ENCODE measurements at regions not wholly inside any gene's neighbourhood (a gene's known extent, or its start where the extent isn't known, plus 50 kb on each side); places are given as distances from the start of the nearest gene placed in this dataset.

DNA sequence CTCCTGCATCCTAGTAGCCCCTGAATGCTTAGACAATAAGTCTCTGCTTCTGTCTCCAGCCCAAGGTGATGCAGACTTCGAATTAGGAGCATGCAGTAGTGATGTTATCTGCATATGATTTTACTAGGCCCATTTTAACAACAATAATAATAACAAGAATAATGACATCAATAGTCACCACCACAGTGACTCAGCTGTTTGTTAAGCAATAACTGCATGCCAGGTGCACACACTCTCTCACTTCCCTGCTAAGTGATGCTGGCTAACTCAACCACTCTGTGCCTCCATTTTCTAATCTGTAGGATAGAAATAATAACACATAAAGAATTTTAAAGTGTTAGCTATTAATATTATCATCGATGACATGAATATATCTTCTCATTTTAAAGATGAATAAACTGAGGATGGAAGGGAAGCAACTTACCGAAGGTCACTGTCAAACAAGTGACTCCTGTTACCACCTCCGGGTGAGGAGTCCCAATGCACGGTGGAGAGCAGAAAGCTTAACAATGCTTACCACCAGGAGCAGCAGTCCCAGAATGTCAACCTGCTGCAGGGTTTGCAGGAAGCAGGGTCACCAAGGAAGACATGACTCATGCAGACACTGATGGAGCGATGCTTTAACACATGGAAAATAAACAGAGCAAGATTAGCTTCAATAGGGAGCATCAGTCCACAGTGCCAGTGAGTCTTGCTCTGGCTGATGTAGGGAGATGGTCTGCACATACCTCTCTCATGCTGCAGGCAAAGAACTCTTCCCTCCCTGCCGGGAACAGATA is 290.2 kb downstream of the SPATA17 start:
- FAIRE-seq (no peak), DNase-seq (no peak)
- H3K9me3 ChIP-seq (ENCODE audit: control insufficient read depth in 2 of 3, insufficient read depth in 1 of 3, low read length in 3 of 3), result no peaks in the 10 kb centered on the region
- no peak overlapping the region for H3K9ac ChIP-seq (ENCODE audit: low read length in 3 of 3)
- no peak overlapping the region for H3K27ac ChIP-seq (ENCODE audit: low read depth in 2 of 2, low read length in 2 of 2)
- no peaks in the 10 kb centered on the region for H3K36me3 ChIP-seq (ENCODE audit: control insufficient read depth in 2 of 3, insufficient read depth in 3 of 3, low read length in 3 of 3)
- no peak overlapping the region for H3K4me3 ChIP-seq (ENCODE audit: low read length in 3 of 3)
- no peaks in the 10 kb centered on the region for H3K27me3 ChIP-seq (ENCODE audit: control insufficient read depth, insufficient read depth, low read length)
- TF ChIP-seq, protein P1, sequence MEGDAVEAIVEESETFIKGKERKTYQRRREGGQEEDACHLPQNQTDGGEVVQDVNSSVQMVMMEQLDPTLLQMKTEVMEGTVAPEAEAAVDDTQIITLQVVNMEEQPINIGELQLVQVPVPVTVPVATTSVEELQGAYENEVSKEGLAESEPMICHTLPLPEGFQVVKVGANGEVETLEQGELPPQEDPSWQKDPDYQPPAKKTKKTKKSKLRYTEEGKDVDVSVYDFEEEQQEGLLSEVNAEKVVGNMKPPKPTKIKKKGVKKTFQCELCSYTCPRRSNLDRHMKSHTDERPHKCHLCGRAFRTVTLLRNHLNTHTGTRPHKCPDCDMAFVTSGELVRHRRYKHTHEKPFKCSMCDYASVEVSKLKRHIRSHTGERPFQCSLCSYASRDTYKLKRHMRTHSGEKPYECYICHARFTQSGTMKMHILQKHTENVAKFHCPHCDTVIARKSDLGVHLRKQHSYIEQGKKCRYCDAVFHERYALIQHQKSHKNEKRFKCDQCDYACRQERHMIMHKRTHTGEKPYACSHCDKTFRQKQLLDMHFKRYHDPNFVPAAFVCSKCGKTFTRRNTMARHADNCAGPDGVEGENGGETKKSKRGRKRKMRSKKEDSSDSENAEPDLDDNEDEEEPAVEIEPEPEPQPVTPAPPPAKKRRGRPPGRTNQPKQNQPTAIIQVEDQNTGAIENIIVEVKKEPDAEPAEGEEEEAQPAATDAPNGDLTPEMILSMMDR (IDR thresholded peaks at IDR 0.05; ENCODE audit: borderline replicate concordance, extremely low read depth, insufficient read depth), result no peak
- no peaks in the 10 kb centered on the region for H3K4me1 ChIP-seq (ENCODE audit: control insufficient read depth in 2 of 3, insufficient read depth in 2 of 3, low read depth in 1 of 3, low read length in 3 of 3)
- intact Hi-C loops (cut with DNase I), result no loop called here

GRCh38 chr1:217924924-217925323 is 293.8 kb downstream of the SPATA17 start:
- no peaks in the 10 kb centered on the region for H3K9me3 ChIP-seq (ENCODE audit: control insufficient read depth in 2 of 3, insufficient read depth in 1 of 3, low read length in 3 of 3)
- intact Hi-C loops (cut with DNase I), result no loop called here
- no peaks in the 10 kb centered on the region for H3K4me1 ChIP-seq (ENCODE audit: control insufficient read depth in 2 of 3, insufficient read depth in 2 of 3, low read depth in 1 of 3, low read length in 3 of 3)
- TF ChIP-seq, protein P1 (IDR thresholded peaks at IDR 0.05; ENCODE audit: borderline replicate concordance, extremely low read depth, insufficient read depth), result no peak
- no peak for FAIRE-seq
- H3K27me3 ChIP-seq (ENCODE audit: control insufficient read depth, insufficient read depth, low read length), result no peaks in the 10 kb centered on the region
- no peak overlapping the region for H3K27ac ChIP-seq (ENCODE audit: low read depth in 2 of 2, low read length in 2 of 2)
- no peak overlapping the region for H3K9ac ChIP-seq (ENCODE audit: low read length in 3 of 3)
- peak in 4 of 5 donors; percentile 28 to 49 (median 34) for DNase-seq
- H3K4me3 ChIP-seq (ENCODE audit: low read length in 3 of 3), result no peak overlapping the region
- no peaks in the 10 kb centered on the region for H3K36me3 ChIP-seq (ENCODE audit: control insufficient read depth in 2 of 3, insufficient read depth in 3 of 3, low read length in 3 of 3)

DNA sequence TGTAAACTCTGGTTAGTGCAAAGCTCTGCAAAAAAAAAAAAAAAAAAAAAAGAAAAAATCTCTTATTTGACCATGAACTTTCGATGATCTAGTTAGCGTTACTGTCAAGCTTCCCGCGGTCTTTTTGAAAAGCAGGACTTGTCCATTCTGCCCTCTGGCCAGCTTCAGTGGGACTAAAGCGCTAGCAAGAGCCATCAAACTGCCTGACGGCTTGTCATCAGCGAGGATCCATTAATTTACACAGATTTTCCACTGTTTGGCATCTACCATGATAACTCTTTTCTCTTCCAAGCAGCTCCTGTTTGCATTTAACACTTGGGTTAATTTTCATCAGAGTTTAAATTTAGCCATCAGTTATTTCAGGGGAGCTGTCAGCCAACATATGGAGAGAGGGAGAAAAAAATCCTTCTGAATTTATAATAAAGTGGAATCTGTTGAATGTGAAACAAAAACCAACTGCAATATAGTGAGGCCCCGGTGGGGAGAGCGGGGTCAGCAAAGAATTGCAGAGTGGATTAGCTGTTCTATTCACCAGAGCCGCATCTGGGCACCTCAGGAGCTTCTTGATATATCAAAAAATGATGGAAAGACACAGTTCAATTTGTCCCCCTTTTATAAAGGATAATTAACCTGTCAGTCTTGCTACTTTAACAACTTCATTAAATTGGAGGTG is 298.2 kb downstream of the SPATA17 start:
- no peak for DNase-seq
- no peaks in the 10 kb centered on the region for H3K9me3 ChIP-seq (ENCODE audit: control insufficient read depth in 2 of 3, insufficient read depth in 1 of 3, low read length in 3 of 3)
- no peak overlapping the region for H3K4me3 ChIP-seq (ENCODE audit: low read length in 3 of 3)
- H3K36me3 ChIP-seq (ENCODE audit: control insufficient read depth in 2 of 3, insufficient read depth in 3 of 3, low read length in 3 of 3), result no peaks in the 10 kb centered on the region
- no peak overlapping the region for H3K27ac ChIP-seq (ENCODE audit: low read depth in 2 of 2, low read length in 2 of 2)
- H3K27me3 ChIP-seq (ENCODE audit: control insufficient read depth, insufficient read depth, low read length), result no peaks in the 10 kb centered on the region
- intact Hi-C loops (cut with DNase I), result no loop called here
- H3K4me1 ChIP-seq (ENCODE audit: control insufficient read depth in 2 of 3, insufficient read depth in 2 of 3, low read depth in 1 of 3, low read length in 3 of 3), result no peaks in the 10 kb centered on the region
- TF ChIP-seq, protein P1 (IDR thresholded peaks at IDR 0.05; ENCODE audit: borderline replicate concordance, extremely low read depth, insufficient read depth), result no peak
- H3K9ac ChIP-seq (ENCODE audit: low read length in 3 of 3), result no peak overlapping the region
- FAIRE-seq, result no peak
